SK-N-SH (cell line): ENCODE measurements at regions not wholly inside any gene's neighbourhood (a gene's known extent, or its start where the extent isn't known, plus 50 kb on each side); places are given as distances from the start of the nearest gene placed in this dataset.

Experiments used
- EP300 ChIP-seq, 2 experiments: IDR thresholded peaks; 2 replicates each; pipeline versions ENCODE4 v1.4.0 to v1.6.1; 2012; ENCODE audit warnings: borderline replicate concordance in 1 of 2, low read depth in 1 of 2, low read length in 1 of 2
- EZH2phosphoT487 ChIP-seq: fragments of 200-600 bp; sonication (generic); IDR thresholded peaks from 2 replicates; pipeline ENCODE4 v1.6.1; 2017; ENCODE audit warnings: low read depth, mixed run types, mild to moderate bottlenecking, antibody characterized with exemption, moderate library complexity, borderline replicate concordance
- JUND ChIP-seq: IDR thresholded peaks from 2 replicates; pipeline ENCODE4 v1.4.0; 2012
- MAX ChIP-seq: IDR thresholded peaks from 2 replicates; pipeline ENCODE4 v1.4.0; 2012; ENCODE audit warnings: low read depth
- NRF1 ChIP-seq: IDR thresholded peaks from 2 replicates; pipeline ENCODE4 v1.6.1; 2012; ENCODE audit warnings: low read depth, mild to moderate bottlenecking, low read length
- TEAD4 ChIP-seq: IDR thresholded peaks from 2 replicates; pipeline ENCODE4 v1.4.0; 2012; ENCODE audit warnings: mild to moderate bottlenecking, borderline replicate concordance; ENCODE audit not compliant: insufficient read depth
- TF ChIP-seq, protein P1 (sequence below): fragments of 200-600 bp; sonication (generic); IDR thresholded peaks from 2 replicates; pipeline ENCODE4 v1.6.1; 2017; ENCODE audit warnings: antibody characterized with exemption, mild to moderate bottlenecking, moderate library complexity

DNA sequence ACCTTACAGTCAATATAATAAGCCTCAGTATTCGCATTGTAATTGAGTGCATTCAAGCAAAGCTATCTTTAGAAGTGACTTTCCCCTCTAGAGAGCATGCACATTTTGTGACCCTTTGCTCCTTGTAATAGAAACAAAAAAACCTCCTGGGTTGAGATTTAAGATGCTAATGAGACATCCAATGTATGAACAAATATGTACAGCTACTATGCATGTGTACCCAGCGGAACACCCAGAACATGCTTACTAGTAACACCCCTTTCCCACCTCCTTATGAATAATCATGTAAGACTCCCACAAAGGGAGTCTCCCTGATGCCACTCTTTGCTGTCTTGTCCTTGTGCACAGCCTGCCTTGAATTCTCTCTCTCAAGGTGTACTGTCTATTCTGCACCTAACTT lies 205.5 kb downstream of the PRR32 start:
- no peak for TF ChIP-seq JUND
- TF ChIP-seq, protein P1, sequence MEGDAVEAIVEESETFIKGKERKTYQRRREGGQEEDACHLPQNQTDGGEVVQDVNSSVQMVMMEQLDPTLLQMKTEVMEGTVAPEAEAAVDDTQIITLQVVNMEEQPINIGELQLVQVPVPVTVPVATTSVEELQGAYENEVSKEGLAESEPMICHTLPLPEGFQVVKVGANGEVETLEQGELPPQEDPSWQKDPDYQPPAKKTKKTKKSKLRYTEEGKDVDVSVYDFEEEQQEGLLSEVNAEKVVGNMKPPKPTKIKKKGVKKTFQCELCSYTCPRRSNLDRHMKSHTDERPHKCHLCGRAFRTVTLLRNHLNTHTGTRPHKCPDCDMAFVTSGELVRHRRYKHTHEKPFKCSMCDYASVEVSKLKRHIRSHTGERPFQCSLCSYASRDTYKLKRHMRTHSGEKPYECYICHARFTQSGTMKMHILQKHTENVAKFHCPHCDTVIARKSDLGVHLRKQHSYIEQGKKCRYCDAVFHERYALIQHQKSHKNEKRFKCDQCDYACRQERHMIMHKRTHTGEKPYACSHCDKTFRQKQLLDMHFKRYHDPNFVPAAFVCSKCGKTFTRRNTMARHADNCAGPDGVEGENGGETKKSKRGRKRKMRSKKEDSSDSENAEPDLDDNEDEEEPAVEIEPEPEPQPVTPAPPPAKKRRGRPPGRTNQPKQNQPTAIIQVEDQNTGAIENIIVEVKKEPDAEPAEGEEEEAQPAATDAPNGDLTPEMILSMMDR: no peak
- TF ChIP-seq NRF1: no peak
- TF ChIP-seq EP300 (IDR thresholded peaks at IDR 0.05; ENCODE audit: borderline replicate concordance in 1 of 2, low read depth in 1 of 2, low read length in 1 of 2): no peak
- no peak for TF ChIP-seq EZH2phosphoT487
- no peak for TF ChIP-seq TEAD4
- TF ChIP-seq MAX: no peak
